Uterus (tissue), 2 donors: ENCODE measurements at regions not wholly inside any gene's neighbourhood (a gene's known extent, or its start where the extent isn't known, plus 50 kb on each side); places are given as distances from the start of the nearest gene placed in this dataset.

ENCODE experiments used
- CTCF ChIP-seq, 4 experiments: fragments of 200-600 bp in 2 of 4; fragments of 450-650 bp in 2 of 4; sonication (generic) in 2 of 4; IDR thresholded peaks; one replicate each; pipeline ENCODE4 v1.5.1; 2016 to 2019; ENCODE audit warnings: antibody characterized with exemption in 4 of 4, mild to moderate bottlenecking in 2 of 4, moderate library complexity in 1 of 4
- POLR2A ChIP-seq, 2 donors: fragments of 450-650 bp; IDR thresholded peaks; one replicate each; pipeline ENCODE4 v1.6.1; 2016; ENCODE audit warnings: antibody characterized with exemption in 2 of 2, mild to moderate bottlenecking in 1 of 2, moderate library complexity in 1 of 2

GRCh38 chr14:21974741-21975140 is 301.1 kb upstream of the OR4E1 start:
- TF ChIP-seq CTCF (IDR thresholded peaks at IDR 0.05) (no peak), POLR2A (IDR thresholded peaks at IDR 0.05) (no peak)
